ENCODE measurements at regions not wholly inside any gene's neighbourhood (a gene's known extent, or its start where the extent isn't known, plus 50 kb on each side); places are given as distances from the start of the nearest gene placed in this dataset.

DNA sequence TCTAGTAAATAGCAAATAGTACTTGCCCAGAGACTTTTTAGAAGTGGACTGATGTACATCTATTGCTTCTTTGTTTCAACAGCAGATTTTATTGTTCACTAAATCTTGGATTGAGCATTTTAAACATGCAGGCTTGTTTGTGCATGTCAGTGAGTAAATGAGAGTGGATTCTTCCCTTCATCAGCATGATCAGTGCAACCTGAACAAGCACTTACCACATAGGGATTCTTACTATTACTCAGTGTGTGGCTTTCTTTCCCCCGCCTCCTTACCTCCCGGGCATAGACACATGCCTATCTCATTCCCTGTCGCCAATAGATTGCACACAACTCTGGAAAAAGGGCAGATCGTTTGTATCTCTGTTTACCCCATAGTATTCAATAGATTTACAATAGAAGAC is 197.5 kb downstream of the C11orf87 start:
- Histone ChIP-seq H3K4me2 (ENCODE audit: low read length) (no peak overlapping the region), H3K36me3 (ENCODE audit: insufficient read depth, low read length) (no peaks in the 10 kb centered on the region), H3K9me3 (replicated peaks; ENCODE audit: low read length) (no peaks in the 10 kb centered on the region), H3K4me3 (ENCODE audit: low read length) (no peak overlapping the region), H3K27me3 (ENCODE audit: control insufficient read depth, insufficient read depth, low read length) (no peaks in the 10 kb centered on the region), H3K4me1 (ENCODE audit: control insufficient read depth, insufficient read depth, low read length) (no peaks in the 10 kb centered on the region), H3K9ac (ENCODE audit: low read depth, low read length) (no peak overlapping the region)

GRCh38 chr11:109629734-109630133 is 207.7 kb downstream of the C11orf87 start:
- no peaks in the 10 kb centered on the region for H3K36me3 ChIP-seq (ENCODE audit: insufficient read depth, low read length)
- H3K27me3 ChIP-seq (ENCODE audit: control insufficient read depth, insufficient read depth, low read length): no peaks in the 10 kb centered on the region
- no peak overlapping the region for H3K4me3 ChIP-seq (ENCODE audit: low read length)

DNA sequence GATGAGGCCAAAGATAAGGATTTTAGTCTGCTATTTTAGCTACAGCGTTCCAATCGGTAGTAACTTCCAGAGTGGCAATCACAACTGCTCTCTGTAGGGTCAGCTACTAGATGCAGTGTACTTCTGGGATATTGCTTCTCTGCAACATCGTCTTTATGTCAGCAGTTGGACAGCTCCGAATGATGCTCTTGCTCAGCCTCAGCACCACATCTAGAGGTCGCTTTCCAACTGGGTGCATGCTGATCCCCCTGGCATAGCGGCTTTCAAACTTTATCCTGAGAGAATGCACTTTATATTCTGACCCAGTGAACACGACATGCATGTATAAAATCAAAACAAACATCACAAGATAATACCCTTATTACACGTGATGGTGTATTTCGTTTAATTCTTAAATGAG is 219.6 kb downstream of the C11orf87 start:
- no peak overlapping the region for H3K9ac ChIP-seq (ENCODE audit: low read depth, low read length)
- H3K4me2 ChIP-seq (ENCODE audit: low read length): no peak overlapping the region
- no peaks in the 10 kb centered on the region for H3K9me3 ChIP-seq (replicated peaks; ENCODE audit: low read length)
- H3K36me3 ChIP-seq (ENCODE audit: insufficient read depth, low read length): no peaks in the 10 kb centered on the region
- peaks cover 9% of the 10 kb centered on the region for H3K27me3 ChIP-seq (ENCODE audit: control insufficient read depth, insufficient read depth, low read length)
- no peak overlapping the region for H3K4me3 ChIP-seq (ENCODE audit: low read length)
- H3K4me1 ChIP-seq (ENCODE audit: control insufficient read depth, insufficient read depth, low read length): no peaks in the 10 kb centered on the region

More at GRCh38 chr11:109629734-109630133, 207.7 kb downstream of the C11orf87 start:
- Histone ChIP-seq H3K4me2 (ENCODE audit: low read length) (no peak overlapping the region), H3K9me3 (replicated peaks; ENCODE audit: low read length) (no peaks in the 10 kb centered on the region), H3K9ac (ENCODE audit: low read depth, low read length) (no peak overlapping the region), H3K4me1 (ENCODE audit: control insufficient read depth, insufficient read depth, low read length) (no peaks in the 10 kb centered on the region)

- Histone ChIP-seq H3K4me2 (ENCODE audit: low read length) (no peak overlapping the region), H3K4me3 (ENCODE audit: low read length) (no peak overlapping the region), H3K9ac (ENCODE audit: low read depth, low read length) (no peak overlapping the region), H3K4me1 (ENCODE audit: control insufficient read depth, insufficient read depth, low read length) (no peaks in the 10 kb centered on the region), H3K27me3 (ENCODE audit: control insufficient read depth, insufficient read depth, low read length) (peaks cover 9% of the 10 kb centered on the region), H3K36me3 (ENCODE audit: insufficient read depth, low read length) (no peaks in the 10 kb centered on the region), H3K9me3 (replicated peaks; ENCODE audit: low read length) (no peaks in the 10 kb centered on the region)
Observed at GRCh38 chr11:109644152-109644551, 222.2 kb downstream of the C11orf87 start.

GRCh38 chr11:109648804-109649203 is 226.8 kb downstream of the C11orf87 start:
- Histone ChIP-seq H3K27me3 (ENCODE audit: control insufficient read depth, insufficient read depth, low read length) (peaks cover 9% of the 10 kb centered on the region), H3K4me2 (ENCODE audit: low read length) (no peak overlapping the region), H3K4me3 (ENCODE audit: low read length) (no peak overlapping the region), H3K4me1 (ENCODE audit: control insufficient read depth, insufficient read depth, low read length) (no peaks in the 10 kb centered on the region), H3K36me3 (ENCODE audit: insufficient read depth, low read length) (no peaks in the 10 kb centered on the region), H3K9me3 (replicated peaks; ENCODE audit: low read length) (no peaks in the 10 kb centered on the region), H3K9ac (ENCODE audit: low read depth, low read length) (no peak overlapping the region)

DNA sequence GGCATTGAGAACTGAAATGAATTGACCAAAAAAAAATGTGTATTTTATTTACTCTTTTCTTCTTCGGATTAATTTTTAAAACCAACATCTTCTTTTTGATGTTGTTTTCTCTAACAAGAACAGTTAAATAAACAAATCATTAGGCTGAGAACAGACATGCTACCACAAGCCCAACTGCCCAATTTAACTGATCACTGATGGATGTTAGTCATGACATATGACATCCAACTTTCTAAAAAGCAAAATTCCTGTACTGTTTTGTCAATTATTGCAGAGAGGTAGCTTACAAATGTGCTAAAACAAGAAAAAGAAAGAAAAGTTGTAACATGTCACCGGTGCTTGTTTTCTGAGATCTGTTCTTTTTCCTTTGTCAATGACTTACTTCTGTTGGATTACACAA is 232.1 kb downstream of the C11orf87 start:
- Histone ChIP-seq H3K9me3 (replicated peaks; ENCODE audit: low read length) (no peaks in the 10 kb centered on the region), H3K27me3 (ENCODE audit: control insufficient read depth, insufficient read depth, low read length) (no peaks in the 10 kb centered on the region), H3K9ac (ENCODE audit: low read depth, low read length) (no peak overlapping the region), H3K36me3 (ENCODE audit: insufficient read depth, low read length) (no peaks in the 10 kb centered on the region), H3K4me2 (ENCODE audit: low read length) (no peak overlapping the region), H3K4me3 (ENCODE audit: low read length) (no peak overlapping the region), H3K4me1 (ENCODE audit: control insufficient read depth, insufficient read depth, low read length) (no peaks in the 10 kb centered on the region)

GRCh38 chr11:109658190-109658589 is 236.2 kb downstream of the C11orf87 start:
- no peaks in the 10 kb centered on the region for H3K27me3 ChIP-seq (ENCODE audit: control insufficient read depth, insufficient read depth, low read length)
- H3K4me2 ChIP-seq (ENCODE audit: low read length): no peak overlapping the region
- no peak overlapping the region for H3K9ac ChIP-seq (ENCODE audit: low read depth, low read length)
- H3K36me3 ChIP-seq (ENCODE audit: insufficient read depth, low read length): no peaks in the 10 kb centered on the region
- H3K4me1 ChIP-seq (ENCODE audit: control insufficient read depth, insufficient read depth, low read length): no peaks in the 10 kb centered on the region
- no peaks in the 10 kb centered on the region for H3K9me3 ChIP-seq (replicated peaks; ENCODE audit: low read length)
- H3K4me3 ChIP-seq (ENCODE audit: low read length): no peak overlapping the region

DNA sequence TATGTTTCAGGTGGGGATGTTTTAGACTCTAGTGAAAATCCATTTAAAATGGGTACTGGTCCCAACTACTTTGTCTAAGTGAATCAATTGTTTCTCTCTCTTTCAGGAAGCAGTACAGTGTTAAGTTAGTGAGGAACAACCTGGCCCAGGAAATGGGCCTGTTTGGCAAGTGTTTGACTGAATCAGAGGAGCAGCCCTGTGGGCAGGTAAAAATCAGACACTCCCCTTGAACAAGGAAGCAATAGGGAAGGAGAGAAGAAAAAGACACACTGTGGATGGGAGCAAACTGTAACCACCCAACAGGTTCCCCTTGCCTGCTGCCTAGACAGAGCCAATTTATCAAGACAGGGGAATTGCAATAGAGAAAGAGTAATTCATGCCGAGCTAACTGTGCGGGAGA is 245.7 kb downstream of the C11orf87 start:
- H3K27me3 ChIP-seq (ENCODE audit: control insufficient read depth, insufficient read depth, low read length): no peaks in the 10 kb centered on the region
- no peak overlapping the region for H3K4me2 ChIP-seq (ENCODE audit: low read length)
- H3K4me3 ChIP-seq (ENCODE audit: low read length): no peak overlapping the region
- H3K36me3 ChIP-seq (ENCODE audit: insufficient read depth, low read length): no peaks in the 10 kb centered on the region
- H3K4me1 ChIP-seq (ENCODE audit: control insufficient read depth, insufficient read depth, low read length): no peaks in the 10 kb centered on the region
- peaks cover 3% of the 10 kb centered on the region for H3K9me3 ChIP-seq (replicated peaks; ENCODE audit: low read length)
- no peak overlapping the region for H3K9ac ChIP-seq (ENCODE audit: low read depth, low read length)

GRCh38 chr11:109668973-109669634 is 247.1 kb downstream of the C11orf87 start:
- Histone ChIP-seq H3K4me1 (ENCODE audit: control insufficient read depth, insufficient read depth, low read length) (no peaks in the 10 kb centered on the region), H3K36me3 (ENCODE audit: insufficient read depth, low read length) (no peaks in the 10 kb centered on the region), H3K4me3 (ENCODE audit: low read length) (no peak overlapping the region), H3K27me3 (ENCODE audit: control insufficient read depth, insufficient read depth, low read length) (no peaks in the 10 kb centered on the region), H3K9ac (ENCODE audit: low read depth, low read length) (no peak overlapping the region), H3K9me3 (replicated peaks; ENCODE audit: low read length) (peaks cover 3% of the 10 kb centered on the region), H3K4me2 (ENCODE audit: low read length) (no peak overlapping the region)

GRCh38 chr11:109677231-109677630 is 255.2 kb downstream of the C11orf87 start:
- Histone ChIP-seq H3K36me3 (ENCODE audit: insufficient read depth, low read length) (no peaks in the 10 kb centered on the region), H3K9ac (ENCODE audit: low read depth, low read length) (no peak overlapping the region), H3K4me1 (ENCODE audit: control insufficient read depth, insufficient read depth, low read length) (no peaks in the 10 kb centered on the region), H3K4me3 (ENCODE audit: low read length) (no peak overlapping the region), H3K9me3 (replicated peaks; ENCODE audit: low read length) (no peaks in the 10 kb centered on the region), H3K4me2 (ENCODE audit: low read length) (no peak overlapping the region), H3K27me3 (ENCODE audit: control insufficient read depth, insufficient read depth, low read length) (peaks cover 4% of the 10 kb centered on the region)

- Histone ChIP-seq H3K36me3 (ENCODE audit: insufficient read depth, low read length) (no peaks in the 10 kb centered on the region), H3K4me3 (ENCODE audit: low read length) (no peak overlapping the region), H3K4me1 (ENCODE audit: control insufficient read depth, insufficient read depth, low read length) (no peaks in the 10 kb centered on the region), H3K9ac (ENCODE audit: low read depth, low read length) (no peak overlapping the region), H3K9me3 (replicated peaks; ENCODE audit: low read length) (no peaks in the 10 kb centered on the region), H3K4me2 (ENCODE audit: low read length) (no peak overlapping the region), H3K27me3 (ENCODE audit: control insufficient read depth, insufficient read depth, low read length) (peaks cover 4% of the 10 kb centered on the region)
Observed at GRCh38 chr11:109677876-109678275, 255.9 kb downstream of the C11orf87 start.

- no peak overlapping the region for H3K9ac ChIP-seq (ENCODE audit: low read depth, low read length)
- H3K27me3 ChIP-seq (ENCODE audit: control insufficient read depth, insufficient read depth, low read length): peaks cover 4% of the 10 kb centered on the region
- no peaks in the 10 kb centered on the region for H3K9me3 ChIP-seq (replicated peaks; ENCODE audit: low read length)
- H3K4me3 ChIP-seq (ENCODE audit: low read length): no peak overlapping the region
- H3K36me3 ChIP-seq (ENCODE audit: insufficient read depth, low read length): no peaks in the 10 kb centered on the region
- H3K4me1 ChIP-seq (ENCODE audit: control insufficient read depth, insufficient read depth, low read length): no peaks in the 10 kb centered on the region
- H3K4me2 ChIP-seq (ENCODE audit: low read length): no peak overlapping the region
Observed at GRCh38 chr11:109680127-109680526, 258.1 kb downstream of the C11orf87 start.
